Heart right ventricle (tissue), 16 donors: ENCODE measurements at regions not wholly inside any gene's neighbourhood (a gene's known extent, or its start where the extent isn't known, plus 50 kb on each side); places are given as distances from the start of the nearest gene placed in this dataset.
"Not testable (repeated sequence)": the region's sequence is repeated elsewhere in the genome, so short reads cannot be mapped to it uniquely, and the experiment has no call there.

Source experiments
- ATAC-seq, 8 donors: fragments of 200-7000 bp; cut with Tn5 transposase; one replicate each; pipeline ENCODE4 v1.9.1; 2020; ENCODE audit warnings: mild to moderate bottlenecking in 8 of 8, moderate library complexity in 8 of 8, moderate number of reproducible peaks in 1 of 8
- DNase-seq, 2 donors: peaks; one replicate each; pipeline ENCODE4 v3.0.0-alpha.2; 2020
- H3K27ac ChIP-seq, 10 donors: fragments of 200-600 bp; sonication (generic) in 2 of 10; one replicate each; pipeline versions ENCODE4 v1.5.0 to v1.8.0; 2020 to 2022; ENCODE audit warnings: mild to moderate bottlenecking in 3 of 10
- H3K27me3 ChIP-seq, 7 donors: fragments of 200-600 bp; one replicate each; pipeline ENCODE4 v1.8.0; 2021 to 2022; ENCODE audit warnings: mild to moderate bottlenecking in 2 of 7
- H3K36me3 ChIP-seq, 9 donors: fragments of 200-600 bp; sonication (generic) in 1 of 9; one replicate each; pipeline versions ENCODE4 v1.5.0 to v1.8.0; 2020 to 2022; ENCODE audit warnings: mild to moderate bottlenecking in 2 of 9
- H3K4me1 ChIP-seq, 9 donors: fragments of 200-600 bp; sonication (generic) in 1 of 9; one replicate each; pipeline versions ENCODE4 v1.5.0 to v1.8.0; 2020 to 2022; ENCODE audit warnings: mild to moderate bottlenecking in 4 of 9
- H3K4me3 ChIP-seq, 10 donors: fragments of 200-600 bp; sonication (generic) in 2 of 10; one replicate each; pipeline versions ENCODE4 v1.5.0 to v1.8.0; 2020 to 2022; ENCODE audit warnings: mild to moderate bottlenecking in 7 of 10, moderate library complexity in 2 of 10
- H3K9me3 ChIP-seq, 11 donors: fragments of 200-600 bp in 10 of 11; sonication (generic) in 2 of 11; one replicate each; pipeline versions ENCODE4 v1.5.0 to v1.8.0; 2013 to 2022; ENCODE audit warnings: mild to moderate bottlenecking in 2 of 11, control low read depth in 1 of 11, moderate library complexity in 1 of 11
- WGBS, 2 donors: extraction: QIAGEN DNeasy Blood & Tissue Kit; methylation state at CpG; one replicate each; pipeline ENCODE4 v1.1.7; 2013; ENCODE audit warnings: inconsistent platforms in 1 of 2; 5-methylcytosine and 5-hydroxymethylcytosine counted together
- intact Hi-C, 10 donors: fragments of 100-400 bp; cut with DNase I; formaldehyde crosslinking; loops; one replicate each; pipeline versions ENCODE4 v1.11.1 to v1.14.2; 2022
- TF ChIP-seq, protein P1 (sequence below), 9 donors: fragments of 200-600 bp; sonication (generic) in 2 of 9; IDR thresholded peaks; one replicate each; pipeline versions ENCODE4 v1.5.0 to v1.8.0; 2021 to 2022; ENCODE audit warnings: antibody characterized with exemption in 9 of 9, mild to moderate bottlenecking in 5 of 9, moderate library complexity in 1 of 9
- donor health status: Arrhythmogenic right ventricular cardiomyopathy.
- donor health status: ischemic (EF 13 %, LVEDD 7.1; RV severe dilation, severe dysfunction).
- donor health status: healthy with polysubstance abuse.
- donor health status: DM: no; HTN: yes; CAD: no.
- donor health status: DM: no; HTN: no; CAD: no.
- donor health status: ischemic (EF 25% LVEDD 6.9; RV normal size, moderate dysfunction).
- donor health status: ischemic (EF 25% LVEDD 5.7; RV mildly dilated, moderate dysfunction).
- donor health status: healthy.
- donor health status: DM: yes; HTN: yes; CAD: no.
- donor health status: Ischemic cardiomyopathy.
- donor health status: ischemic (EF 35%, LVEDD 5.7; RV mildly dilated, moderate dysfunction).
- donor health status: nonischemic (EF 11% LVEDD 7.7; RV severe dilation, severe dysfunction).
- donor health status: DM: yes; HTN: yes; CAD: no.
- donor health status: PGD.
- donor health status: ischemic (EF 29% LVEDD 5.4; RV normal size, mild dysfunction).
- donor health status: nonischemic (EF 23%, LVEDD 6.1; RV moderate dilation, normal function).

DNA sequence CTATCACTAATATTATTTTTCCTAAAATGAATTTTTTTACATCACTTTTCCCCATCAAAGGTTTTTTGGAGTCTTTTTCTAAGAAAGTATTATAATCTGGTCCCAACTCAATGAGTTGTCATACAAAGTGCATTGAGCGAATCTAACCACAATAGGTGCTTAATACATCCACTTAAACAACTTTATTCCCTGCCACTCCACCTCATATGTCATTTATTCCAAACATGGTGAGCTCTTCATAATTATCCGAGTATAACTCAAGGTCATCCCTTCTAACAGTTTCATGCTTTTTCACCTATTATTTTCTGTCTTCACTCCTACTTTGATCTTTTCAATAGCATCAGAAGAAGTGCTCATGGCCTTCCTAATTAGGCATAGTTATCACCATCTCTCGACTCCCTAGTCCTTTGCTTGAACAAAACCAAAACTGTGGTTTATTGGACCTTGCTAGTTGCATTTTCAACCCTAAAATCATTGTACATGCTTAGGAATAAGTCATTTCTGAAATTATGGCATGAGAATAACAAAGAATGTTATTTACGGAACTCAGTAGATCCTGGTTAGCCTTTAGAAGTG, 754.7 kb upstream of the CTNND2 start:
- WGBS, 2 donors = 76% methylated on average over 4 of the region's 4 CpGs
- intact Hi-C loops = no loop called here

DNA sequence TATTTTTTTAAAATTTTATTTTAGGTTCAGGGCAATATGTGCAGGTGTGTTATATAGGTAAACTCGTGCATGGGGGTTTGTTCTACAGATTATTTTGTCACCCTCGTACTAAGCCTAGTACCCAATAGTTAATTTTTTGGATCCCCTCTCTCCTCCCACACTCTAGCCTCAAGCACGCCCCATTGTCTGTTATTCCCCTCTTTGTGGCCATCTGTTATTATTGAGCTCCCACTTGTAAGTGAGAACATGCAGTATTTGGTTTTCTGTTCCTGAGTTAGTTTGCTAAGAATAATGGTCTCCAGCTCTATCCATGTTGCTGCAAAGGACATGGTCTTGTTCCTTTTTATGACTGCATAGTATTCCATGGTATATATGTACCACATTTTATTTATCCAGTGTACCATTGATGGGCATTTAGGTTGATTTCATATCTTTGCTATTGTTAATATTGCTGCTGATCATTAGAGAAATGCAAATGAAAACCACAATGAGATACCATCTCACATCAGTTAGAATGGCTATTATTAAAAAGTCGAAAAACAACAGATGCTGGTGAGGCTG, 753.7 kb upstream of the CTNND2 start:
- H3K4me1 ChIP-seq, H3K27ac ChIP-seq, H3K27me3 ChIP-seq, ATAC-seq, H3K4me3 ChIP-seq, H3K36me3 ChIP-seq, DNase-seq, intact Hi-C loops: not testable (repeated sequence)
- H3K9me3 ChIP-seq = peaks cover 0 to 64% (median 5%) of the 10 kb centered on the region in 11 donors
- WGBS, 2 donors = 70 to 71% methylated on average over 4 of the region's 4 CpGs

More for the DNA sequence above, 754.7 kb upstream of the CTNND2 start:
- no peak overlapping the region for H3K27ac ChIP-seq
- peaks cover 0 to 66% (median 5%) of the 10 kb centered on the region in 11 donors for H3K9me3 ChIP-seq
- ATAC-seq (no peak), DNase-seq (no peak)
- H3K27me3 ChIP-seq = no peaks in the 10 kb centered on the region
- TF ChIP-seq, protein P1, sequence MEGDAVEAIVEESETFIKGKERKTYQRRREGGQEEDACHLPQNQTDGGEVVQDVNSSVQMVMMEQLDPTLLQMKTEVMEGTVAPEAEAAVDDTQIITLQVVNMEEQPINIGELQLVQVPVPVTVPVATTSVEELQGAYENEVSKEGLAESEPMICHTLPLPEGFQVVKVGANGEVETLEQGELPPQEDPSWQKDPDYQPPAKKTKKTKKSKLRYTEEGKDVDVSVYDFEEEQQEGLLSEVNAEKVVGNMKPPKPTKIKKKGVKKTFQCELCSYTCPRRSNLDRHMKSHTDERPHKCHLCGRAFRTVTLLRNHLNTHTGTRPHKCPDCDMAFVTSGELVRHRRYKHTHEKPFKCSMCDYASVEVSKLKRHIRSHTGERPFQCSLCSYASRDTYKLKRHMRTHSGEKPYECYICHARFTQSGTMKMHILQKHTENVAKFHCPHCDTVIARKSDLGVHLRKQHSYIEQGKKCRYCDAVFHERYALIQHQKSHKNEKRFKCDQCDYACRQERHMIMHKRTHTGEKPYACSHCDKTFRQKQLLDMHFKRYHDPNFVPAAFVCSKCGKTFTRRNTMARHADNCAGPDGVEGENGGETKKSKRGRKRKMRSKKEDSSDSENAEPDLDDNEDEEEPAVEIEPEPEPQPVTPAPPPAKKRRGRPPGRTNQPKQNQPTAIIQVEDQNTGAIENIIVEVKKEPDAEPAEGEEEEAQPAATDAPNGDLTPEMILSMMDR (IDR thresholded peaks at IDR 0.05) = no peak
- no peak overlapping the region for H3K4me3 ChIP-seq
- H3K4me1 ChIP-seq = no peaks in the 10 kb centered on the region
- no peaks in the 10 kb centered on the region for H3K36me3 ChIP-seq

DNA sequence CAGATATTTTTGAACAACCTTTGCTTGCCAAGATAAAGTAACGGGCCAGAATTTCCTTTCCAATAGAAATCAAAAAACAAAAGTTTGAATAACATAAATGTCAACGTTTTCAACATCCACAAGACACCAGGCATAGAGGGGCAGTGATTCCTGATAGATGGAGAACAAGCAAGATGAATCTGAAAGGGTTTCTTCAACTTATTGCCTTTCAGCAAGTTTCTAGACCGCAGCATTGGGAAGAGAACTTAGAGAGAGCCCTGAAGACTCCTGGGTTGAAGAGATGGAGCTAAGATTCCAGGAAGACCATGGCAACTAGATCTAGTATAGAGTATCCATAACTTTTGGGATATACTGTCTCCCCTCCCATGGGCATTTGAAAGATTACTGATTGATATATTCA, 751.4 kb upstream of the CTNND2 start:
- TF ChIP-seq, protein P1 (IDR thresholded peaks at IDR 0.05) = no peak
- H3K27me3 ChIP-seq = no peaks in the 10 kb centered on the region
- whole genome bisulfite sequencing, 2 donors = 64 to 72% methylated on average over 3 of the region's 3 CpGs
- H3K9me3 ChIP-seq = peaks cover 0 to 56% (median 5%) of the 10 kb centered on the region in 11 donors
- no peaks in the 10 kb centered on the region for H3K36me3 ChIP-seq
- ATAC-seq (no peak), DNase-seq (no peak)
- intact Hi-C loops = no loop called here
- no peaks in the 10 kb centered on the region for H3K4me1 ChIP-seq
- no peak overlapping the region for H3K27ac ChIP-seq
- no peak overlapping the region for H3K4me3 ChIP-seq

DNA sequence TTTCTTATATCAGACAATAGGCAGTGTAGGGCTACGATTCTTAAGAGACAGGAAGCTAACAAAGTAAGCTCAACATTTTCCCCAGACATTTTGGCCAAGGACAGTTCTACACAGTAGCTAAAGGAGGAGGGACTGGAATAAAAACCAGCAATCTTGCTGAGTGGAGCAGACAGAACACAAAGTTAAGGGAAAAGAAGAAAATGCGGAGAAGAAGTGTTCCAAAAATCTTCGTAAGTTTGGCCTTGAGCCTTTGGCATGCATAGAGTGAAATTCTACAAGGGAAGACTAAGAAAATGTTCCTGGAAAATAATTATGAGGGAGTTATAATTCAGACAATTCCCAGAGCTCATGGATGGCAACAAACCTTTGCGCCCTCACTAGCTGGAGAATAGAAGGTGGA, 748.0 kb upstream of the CTNND2 start:
- TF ChIP-seq, protein P1 (IDR thresholded peaks at IDR 0.05) = no peak
- H3K36me3 ChIP-seq = no peaks in the 10 kb centered on the region
- ATAC-seq (no peak), DNase-seq (no peak)
- peaks cover 0 to 23% (median 0%) of the 10 kb centered on the region in 11 donors for H3K9me3 ChIP-seq
- H3K27ac ChIP-seq = no peak overlapping the region
- no peak overlapping the region for H3K4me3 ChIP-seq
- 78 to 82% methylated on average over 4 of the region's 4 CpGs for WGBS, 2 donors
- H3K4me1 ChIP-seq = no peaks in the 10 kb centered on the region
- H3K27me3 ChIP-seq = no peaks in the 10 kb centered on the region
- intact Hi-C loops = no loop called here

DNA sequence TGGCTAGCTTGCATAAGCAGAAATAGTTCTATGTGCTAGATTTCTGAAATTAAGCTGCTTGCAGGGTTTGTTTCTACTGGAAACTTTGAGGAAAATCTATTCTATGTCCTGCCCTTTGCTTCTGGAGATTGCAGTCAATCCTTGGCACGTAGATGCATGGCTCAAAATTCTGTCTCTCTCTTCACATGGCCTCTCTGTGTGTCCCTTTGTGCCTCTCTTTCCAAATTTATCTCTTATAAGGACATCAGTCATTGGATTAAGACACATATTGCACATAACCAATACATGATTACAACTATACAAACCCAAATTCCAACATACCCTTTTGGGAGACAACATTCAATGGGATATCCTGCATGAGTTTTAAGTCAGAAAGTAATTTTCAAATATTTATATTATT, 744.3 kb upstream of the CTNND2 start:
- TF ChIP-seq, protein P1 (IDR thresholded peaks at IDR 0.05) = no peak
- Histone ChIP-seq H3K4me3 (no peak overlapping the region), H3K9me3 (peaks cover 0 to 13% (median 0%) of the 10 kb centered on the region in 11 donors), H3K4me1 (no peaks in the 10 kb centered on the region), H3K36me3 (no peaks in the 10 kb centered on the region), H3K27ac (no peak overlapping the region), H3K27me3 (no peaks in the 10 kb centered on the region)
- intact Hi-C loops = no loop called here
- ATAC-seq = no peak
- WGBS, 2 donors = 49 to 59% methylated on average over 1 of the region's 1 CpG
- no peak for DNase-seq
